Head of caudate nucleus (tissue), 42 donors: ENCODE measurements at regions not wholly inside any gene's neighbourhood (a gene's known extent, or its start where the extent isn't known, plus 50 kb on each side); places are given as distances from the start of the nearest gene placed in this dataset.
"Not testable (repeated sequence)": the region's sequence is repeated elsewhere in the genome, so short reads cannot be mapped to it uniquely, and the experiment has no call there.

Experiments
- DNase-seq, 42 donors: peaks; one replicate each; pipeline versions ENCODE4 v3.0.0 to v3.0.0-alpha.2; 2020 to 2021; ENCODE audit warnings: mixed read lengths in 7 of 42
- intact Hi-C: fragments of 100-400 bp; cut with DNase I; formaldehyde crosslinking; loops from one replicate; pipeline ENCODE4 v1.15.0; 2022

GRCh38 chr22:16090991-16091390 lies 401.2 kb downstream of the POTEH start:
- intact Hi-C loops, DNase-seq: not testable (repeated sequence)

GRCh38 chr22:16105121-16105520 lies 415.3 kb downstream of the POTEH start:
- DNase-seq, intact Hi-C loops: not testable (repeated sequence)

- DNase-seq, intact Hi-C loops: not testable (repeated sequence)
Observed at GRCh38 chr22:16131456-16131855, 441.6 kb downstream of the POTEH start.

GRCh38 chr22:16131918-16132317 lies 442.1 kb downstream of the POTEH start:
- DNase-seq: no peak
- intact Hi-C loops: no loop called here

- DNase-seq, intact Hi-C loops: not testable (repeated sequence)
Observed at GRCh38 chr22:16132598-16132997, 442.8 kb downstream of the POTEH start.

- DNase-seq, intact Hi-C loops: not testable (repeated sequence)
Observed at GRCh38 chr22:16146101-16146500, 446.5 kb downstream of the CCT8L2 start.

GRCh38 chr22:16146916-16147315 lies 445.7 kb downstream of the CCT8L2 start:
- intact Hi-C loops: not testable (repeated sequence)
- peak in 38 of 42 donors; percentile 4 to 84 (median 40) for DNase-seq

- intact Hi-C loops: not testable (repeated sequence)
- peak in 1 of 42 donors; percentile 14 for DNase-seq
Observed at GRCh38 chr22:16177287-16177686, 415.3 kb downstream of the CCT8L2 start.

- DNase-seq, intact Hi-C loops: not testable (repeated sequence)
Observed at GRCh38 chr22:16183864-16184263, 408.7 kb downstream of the CCT8L2 start.
